GOT3 (cell line): ENCODE measurements at regions not wholly inside any gene's neighbourhood (a gene's known extent, or its start where the extent isn't known, plus 50 kb on each side); places are given as distances from the start of the nearest gene placed in this dataset.
"Not testable (repeated sequence)": the region's sequence is repeated elsewhere in the genome, so short reads cannot be mapped to it uniquely, and the experiment has no call there.

ENCODE experiments used
- DNase-seq: peaks from one replicate; lab custom pipeline; 2025; ENCODE audit warnings: mixed read lengths; lab: John Stamatoyannopoulos, UW

DNA sequence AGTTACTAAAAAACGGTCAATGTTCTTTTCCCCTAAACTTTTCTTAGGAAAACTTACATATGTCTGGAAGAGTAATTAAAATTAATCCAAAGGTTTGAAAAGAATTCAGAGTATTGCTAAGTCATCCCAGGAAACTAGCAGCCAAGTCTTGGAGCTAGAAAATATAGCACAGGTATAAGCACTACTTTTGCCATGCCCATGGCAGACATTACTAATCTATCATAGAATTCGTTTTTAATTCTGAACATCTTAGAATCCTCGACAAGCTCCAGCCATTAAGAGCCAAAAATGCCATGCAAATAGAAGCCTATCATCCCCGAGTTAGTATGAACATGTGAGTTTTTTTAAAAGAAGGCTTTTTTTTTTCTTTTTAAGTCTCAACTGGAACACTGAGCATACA is 395.0 kb downstream of the ZEB2 start:
- no peak for DNase-seq

DNA sequence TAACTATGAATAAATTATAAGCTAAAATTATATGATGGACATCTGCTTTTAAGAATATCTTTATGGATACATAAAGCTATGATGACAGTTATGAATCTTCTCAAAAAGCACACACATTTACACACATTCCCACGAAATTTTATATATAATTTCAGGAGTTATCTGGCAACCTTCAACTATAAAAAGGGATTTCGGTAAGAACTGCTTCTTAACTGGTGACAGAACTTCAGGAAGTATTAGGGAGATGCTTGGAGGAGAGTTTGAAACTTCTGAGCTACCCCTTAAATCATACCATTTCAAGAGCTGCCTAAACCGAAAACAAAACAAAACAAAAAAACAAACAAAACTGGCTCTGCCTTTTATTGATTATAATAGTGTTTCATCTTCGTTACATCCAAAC is 399.4 kb downstream of the ZEB2 start:
- DNase-seq: no peak

DNA sequence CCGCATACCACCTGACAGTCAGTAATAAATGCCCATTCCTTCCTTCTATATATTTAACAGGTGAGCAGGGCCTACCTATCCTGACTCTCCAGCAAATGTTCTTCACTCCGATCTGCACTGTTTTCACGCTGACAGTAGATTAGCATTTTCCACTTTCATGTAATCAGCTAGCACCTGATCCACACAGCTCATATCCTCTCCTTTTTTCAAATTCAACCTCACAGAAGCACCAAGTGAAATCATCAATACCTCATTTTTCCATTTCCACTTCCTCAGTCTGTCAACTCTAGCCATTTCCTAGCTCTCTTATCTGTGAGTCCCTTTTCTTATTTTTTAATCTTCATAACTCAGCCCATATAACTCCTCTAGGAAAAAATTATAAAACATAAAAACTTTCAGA is 402.8 kb downstream of the ZEB2 start:
- no peak for DNase-seq

DNA sequence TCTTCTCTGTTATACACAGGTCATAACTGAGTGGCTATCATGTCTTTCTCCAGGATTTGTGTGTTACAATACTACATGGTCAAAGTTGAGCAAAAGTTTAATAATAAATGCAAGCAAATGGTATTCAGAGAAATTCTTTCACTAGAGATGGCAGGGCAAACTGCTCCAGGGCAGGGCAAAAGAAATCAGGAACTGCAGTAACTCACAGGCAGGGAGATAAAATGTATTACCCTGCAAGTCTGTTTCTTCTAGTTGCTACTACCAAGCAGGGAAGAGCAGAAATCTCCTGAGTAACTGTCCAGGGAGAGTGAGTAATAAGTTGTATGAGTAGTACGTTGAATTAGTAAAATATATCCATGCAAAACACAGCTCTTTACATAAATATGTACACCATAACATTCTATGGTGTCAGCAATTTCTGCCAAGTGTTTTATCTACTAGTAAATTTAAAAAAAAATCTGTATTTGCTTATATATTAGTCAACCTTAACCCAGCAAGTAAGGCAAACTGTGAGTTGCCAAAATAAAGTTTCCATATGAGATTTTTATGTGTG is 404.1 kb downstream of the ZEB2 start:
- DNase-seq: no peak

DNA sequence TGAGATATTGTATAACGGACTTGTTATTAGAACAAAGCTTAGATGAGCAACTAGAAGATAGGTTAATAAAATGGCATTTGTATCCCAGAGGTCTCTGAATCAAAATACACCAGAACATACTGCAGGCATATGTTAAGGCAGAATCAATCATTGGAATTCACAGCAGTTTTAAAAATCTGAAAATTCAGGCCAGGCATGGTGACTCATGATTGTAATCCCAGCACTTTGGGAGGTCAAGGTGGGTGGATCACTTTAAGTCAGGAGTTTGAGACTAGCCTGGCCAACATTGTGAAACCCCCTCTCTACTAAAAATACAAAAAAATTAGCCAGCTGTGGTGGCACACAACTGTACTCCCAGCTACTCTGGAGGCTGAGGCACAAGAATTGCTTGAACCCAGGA is 405.2 kb downstream of the ZEB2 start:
- DNase-seq: no peak

DNA sequence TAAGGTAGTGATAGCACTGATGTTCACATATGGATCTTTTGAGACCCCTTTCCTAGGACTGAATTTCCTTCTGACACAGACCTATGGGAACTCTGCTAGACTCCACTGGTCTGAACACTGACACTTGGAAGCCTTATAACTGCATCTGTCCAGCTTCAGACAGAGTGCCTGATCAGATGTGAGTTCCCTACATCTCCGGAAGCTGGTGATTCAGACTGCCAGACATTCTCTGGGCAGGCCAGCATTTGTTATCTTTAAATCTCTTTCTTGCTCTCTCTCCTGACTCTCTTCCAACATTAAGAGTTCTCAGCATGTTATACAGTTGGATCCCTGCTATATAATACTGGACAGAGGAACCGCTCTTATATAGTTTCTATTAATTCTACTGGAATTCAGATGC is 408.5 kb downstream of the ZEB2 start:
- no peak for DNase-seq

DNA sequence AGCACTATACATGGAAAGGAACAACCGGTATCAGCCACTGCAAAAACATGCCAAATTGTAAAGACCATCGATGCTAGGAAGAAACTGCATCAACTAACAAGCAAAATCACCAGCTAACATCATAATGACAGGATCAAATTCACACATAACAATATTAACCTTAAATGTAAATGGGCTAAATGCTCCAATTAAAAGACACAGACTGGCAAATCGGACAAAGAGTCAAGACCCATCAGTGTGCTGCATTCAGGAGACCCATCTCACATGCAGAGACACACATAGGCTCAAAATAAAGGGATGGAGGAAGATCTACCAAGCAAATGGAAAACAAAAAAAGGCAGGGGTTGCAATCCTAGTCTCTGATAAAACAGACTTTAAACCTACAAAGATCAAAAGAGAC is 413.8 kb downstream of the ZEB2 start:
- DNase-seq: not testable (repeated sequence)

DNA sequence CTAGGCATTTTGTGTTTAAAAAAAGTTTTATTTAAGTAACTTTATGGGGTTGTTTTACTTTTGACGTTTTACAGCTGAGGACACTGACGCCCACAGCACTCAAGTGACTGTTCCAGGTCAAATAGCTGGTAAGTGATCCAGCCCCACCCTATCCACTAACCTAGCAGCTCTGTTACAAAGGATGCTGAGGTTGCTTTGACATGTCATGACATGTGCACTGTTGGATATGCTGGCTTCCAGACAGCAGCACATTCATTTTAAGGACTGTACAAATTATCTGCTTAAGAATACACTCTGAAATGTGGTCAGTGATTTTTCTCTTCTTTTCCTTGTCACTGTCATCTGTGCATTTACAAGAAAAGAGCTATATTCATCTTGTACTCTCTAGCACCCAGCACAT is 417.5 kb downstream of the ZEB2 start:
- DNase-seq: no peak

DNA sequence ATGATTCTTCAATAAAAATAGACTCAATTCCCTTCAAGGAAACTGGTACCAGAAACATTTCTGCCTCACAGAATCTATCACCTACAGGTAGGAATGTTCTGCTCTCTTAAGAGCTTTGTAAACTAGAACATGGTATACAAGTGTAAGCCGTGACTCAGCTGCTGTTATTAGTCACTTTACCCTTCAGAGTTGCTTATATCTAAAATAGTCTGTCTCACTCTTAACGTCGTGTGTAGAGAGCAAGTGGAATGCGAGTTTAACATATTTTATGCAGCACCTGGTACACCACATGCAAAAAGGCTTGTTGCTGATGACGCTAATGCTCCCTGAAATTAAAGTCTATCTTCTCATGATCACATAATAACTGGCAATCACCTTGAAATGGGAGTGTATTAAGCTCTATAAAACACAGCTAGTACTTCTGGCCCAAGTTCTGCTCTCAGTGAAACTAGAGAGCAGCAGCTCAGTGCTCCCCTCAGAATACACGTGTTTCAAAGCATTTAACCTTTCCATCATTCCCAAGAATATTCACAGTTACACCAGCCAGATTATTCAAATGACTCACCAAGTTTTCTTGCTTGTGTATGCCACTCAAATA is 420.0 kb downstream of the ZEB2 start:
- no peak for DNase-seq

DNA sequence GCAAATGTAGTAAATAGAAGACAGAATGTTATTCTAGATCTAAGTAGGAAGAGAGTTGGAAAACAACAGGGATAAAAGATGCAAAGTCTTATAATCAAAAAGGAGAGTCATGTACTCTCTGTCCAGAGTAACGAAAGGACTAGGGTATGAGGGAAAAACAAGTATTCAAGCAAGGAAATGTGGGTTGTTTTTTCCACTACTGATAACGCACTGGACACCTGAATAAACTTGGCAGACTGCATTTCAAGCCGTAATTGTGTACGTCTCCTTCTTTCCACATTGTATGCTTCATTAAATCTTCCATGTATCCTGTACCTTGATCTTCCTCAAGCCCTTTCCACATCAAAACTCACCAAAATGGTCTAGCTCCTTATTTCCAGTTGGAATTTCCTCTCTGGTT is 420.6 kb downstream of the ZEB2 start:
- no peak for DNase-seq

DNA sequence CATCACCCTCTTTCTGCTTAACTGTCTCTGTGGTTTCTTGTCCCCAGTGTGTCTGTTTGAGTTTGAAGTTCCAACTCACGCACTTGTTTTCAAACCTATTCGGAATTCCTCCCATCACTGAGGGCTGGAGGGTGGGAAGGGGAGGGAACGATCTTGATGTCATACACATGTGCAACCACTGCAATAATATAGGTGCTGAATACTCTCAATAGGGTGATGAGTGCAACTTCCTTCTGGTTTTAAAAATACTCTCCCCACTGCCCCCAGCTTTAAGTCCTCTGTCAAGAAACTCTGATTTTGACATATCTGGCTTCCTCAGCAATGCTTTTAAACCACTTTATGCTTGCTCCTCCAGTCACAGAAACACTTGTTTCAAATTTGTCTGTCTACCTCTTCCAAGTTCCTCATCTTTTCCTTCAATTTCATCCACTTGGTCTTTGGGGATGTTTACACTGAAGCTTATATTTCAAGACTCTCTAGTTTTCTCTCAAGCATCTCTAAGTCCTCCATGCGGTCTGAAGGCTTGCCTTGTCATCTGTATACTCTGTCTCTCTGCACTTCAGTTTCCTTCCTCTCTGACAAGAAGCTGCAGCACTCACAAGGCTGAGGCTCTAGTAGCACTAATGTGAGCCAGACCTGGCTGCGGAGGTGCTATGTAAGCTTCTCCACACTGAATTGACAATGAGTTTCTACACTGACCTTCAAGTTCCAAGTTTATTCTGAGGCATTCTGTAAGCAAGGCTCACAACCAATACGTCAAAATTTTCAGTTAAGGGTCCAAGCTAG is 422.3 kb downstream of the ZEB2 start:
- no peak for DNase-seq

DNA sequence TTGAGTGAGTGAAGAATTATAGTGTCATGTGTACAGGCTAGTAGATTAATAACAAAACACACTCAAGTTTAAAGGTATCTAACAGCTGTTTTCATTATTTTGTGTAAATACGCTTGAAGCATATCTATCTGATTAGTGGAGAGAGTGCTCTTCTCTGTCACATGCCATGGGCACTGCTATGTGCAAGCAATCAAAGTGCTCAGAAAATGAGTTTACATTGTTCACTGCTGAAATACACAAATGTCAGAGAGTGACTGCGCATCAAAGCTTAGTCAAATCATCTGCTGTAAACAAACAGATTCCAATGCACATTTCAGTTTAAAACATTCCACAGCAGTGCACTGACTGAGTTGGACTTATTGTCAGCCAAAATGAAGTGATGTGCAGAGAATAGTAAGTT is 423.4 kb downstream of the ZEB2 start:
- DNase-seq: no peak

DNA sequence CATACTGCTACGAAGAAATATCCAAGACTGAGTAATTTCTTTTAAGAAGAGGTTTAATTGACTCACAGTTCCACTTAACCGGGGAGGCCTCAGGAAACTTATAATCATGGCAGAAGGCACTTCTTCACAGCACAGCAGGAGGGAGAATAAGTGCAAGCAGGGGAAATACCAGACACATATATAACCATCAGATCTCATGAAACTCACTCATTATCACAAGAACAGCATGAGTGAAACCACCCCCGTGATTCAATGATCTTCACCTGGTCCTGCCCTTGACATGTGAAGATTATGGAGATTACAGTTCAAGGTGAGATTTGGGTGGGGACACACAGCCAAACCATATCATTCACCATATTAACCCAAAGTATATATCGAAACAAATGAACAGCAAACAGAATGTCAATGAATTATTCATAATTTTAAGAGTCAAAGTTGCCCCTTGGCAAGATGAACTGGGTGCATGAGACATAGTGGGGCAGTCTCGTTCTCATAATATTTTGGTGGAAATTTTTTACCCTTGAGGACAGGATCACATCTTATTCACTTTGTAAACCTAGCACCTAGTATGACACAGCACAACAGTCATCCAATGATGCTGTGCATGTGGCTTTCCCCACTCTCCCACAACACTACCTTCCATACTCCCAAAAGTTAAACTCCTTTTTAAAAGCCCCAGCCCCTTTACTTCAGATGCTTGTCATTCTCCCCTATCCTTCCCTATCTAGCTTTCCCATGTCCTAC is 425.3 kb downstream of the ZEB2 start:
- DNase-seq: no peak

DNA sequence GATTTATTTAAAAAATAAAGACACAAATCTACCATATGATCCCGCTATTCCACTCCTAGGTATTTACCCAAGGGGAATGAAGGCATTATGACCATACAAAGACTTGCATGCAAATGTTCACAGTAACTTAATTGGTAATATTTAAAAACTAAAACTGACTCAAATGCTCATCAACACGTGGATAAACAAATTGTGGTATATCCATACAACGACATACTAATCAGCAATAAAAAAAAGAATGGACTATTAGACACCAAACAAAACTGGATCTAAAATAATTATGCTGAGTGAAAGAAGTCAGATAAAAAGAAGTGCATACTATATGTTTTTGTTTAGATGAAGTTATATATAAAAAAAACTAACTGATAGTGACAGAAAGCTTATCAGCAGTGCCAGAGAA is 428.3 kb downstream of the ZEB2 start:
- no peak for DNase-seq

DNA sequence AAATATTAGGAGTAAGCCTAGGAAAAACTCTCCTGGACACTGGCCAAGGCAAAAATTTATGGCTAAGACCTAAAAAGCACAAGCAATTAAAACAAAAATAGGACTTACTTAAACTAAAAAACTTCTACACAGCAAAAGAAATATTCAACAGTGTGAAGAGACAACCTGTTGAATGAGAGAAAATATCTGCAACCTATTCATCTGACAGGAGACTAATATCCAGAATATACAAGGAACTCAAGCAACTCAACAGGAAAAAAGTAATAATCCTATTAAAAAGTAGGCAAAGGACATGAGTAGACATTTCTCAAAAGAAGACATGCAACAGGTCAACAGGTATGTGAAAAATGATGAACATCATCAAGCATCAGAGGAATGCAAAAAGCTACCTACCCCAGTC is 431.1 kb downstream of the ZEB2 start:
- no peak for DNase-seq

DNA sequence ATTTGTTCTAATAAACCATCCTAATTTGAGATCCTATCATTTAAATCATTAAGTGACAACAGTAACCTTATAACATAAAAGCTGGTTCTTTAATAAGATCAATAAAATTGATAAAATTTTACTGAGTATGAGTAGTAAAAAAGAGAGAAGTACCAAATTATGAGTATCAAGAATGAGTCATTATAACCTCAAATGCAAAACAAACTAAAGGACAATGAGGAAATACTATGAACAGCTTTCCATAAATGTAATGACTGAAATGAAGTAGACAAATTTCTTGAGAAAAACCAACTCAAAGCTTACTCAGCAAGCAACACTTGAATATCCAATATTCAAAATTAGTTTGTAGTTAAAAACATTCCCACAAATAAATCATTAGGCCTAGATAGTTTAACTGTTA is 433.0 kb downstream of the ZEB2 start:
- DNase-seq: no peak

DNA sequence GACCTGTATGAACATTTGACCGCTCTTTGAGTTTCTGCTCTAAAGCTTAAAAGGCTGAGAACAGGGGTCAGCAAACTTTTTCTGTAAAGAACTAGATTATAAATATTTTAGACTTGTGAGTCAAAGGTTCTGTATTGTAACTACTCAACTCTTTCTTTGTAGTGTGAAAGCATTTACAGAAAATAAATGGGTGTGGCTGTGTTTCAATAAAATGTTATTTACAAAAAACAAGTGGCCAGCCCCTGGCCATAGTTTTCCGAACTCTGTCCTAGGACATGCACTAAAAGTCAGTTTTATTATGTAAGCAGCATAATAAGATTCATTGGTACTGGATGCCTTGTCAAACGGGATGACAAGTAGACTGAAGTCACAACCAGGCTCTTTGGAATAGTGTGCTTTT is 434.9 kb downstream of the ZEB2 start:
- no peak for DNase-seq

DNA sequence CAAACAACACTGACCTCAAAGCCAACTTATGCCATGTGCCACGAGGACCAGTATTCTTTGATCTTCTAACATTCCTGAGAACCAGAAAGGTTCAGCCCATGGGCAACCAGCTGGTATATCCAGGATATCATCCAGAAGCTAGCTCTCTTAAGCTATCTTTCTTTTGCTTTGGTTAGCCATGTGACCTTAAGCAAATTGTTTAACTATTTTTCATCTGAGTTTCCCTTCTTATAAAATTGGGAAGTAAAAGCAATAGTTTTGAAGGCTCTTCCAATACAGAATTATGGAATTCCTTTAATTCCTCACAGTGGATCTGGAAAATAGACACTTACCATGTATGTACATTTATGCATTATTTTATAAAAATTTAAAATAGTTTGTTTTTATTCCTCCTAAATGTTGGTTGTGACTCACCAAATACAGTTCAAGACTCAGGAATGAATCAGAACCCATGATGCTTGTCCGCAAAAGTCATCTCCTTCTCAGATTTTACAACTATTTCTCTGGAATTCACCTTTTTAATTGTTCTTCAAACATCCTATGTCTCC is 435.7 kb downstream of the ZEB2 start:
- no peak for DNase-seq

DNA sequence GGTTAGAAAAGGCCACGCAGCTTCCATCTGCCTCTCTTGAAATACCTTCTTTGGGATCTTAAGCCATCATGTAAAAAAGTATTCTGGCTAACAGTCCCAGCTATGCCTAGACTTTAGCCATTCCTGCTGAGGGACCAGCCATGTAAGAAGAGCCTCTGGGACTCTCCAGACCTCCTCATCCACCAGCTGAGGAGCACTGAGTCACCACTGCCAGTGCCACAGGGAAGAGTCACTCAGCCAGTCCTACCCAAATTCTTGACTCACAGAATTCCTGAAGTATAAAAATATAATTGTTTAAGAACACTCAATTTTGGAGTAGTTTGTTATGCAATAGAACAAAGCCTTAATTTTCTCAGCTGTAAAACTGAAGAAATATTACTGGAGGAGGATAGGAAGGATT is 436.7 kb downstream of the ZEB2 start:
- no peak for DNase-seq

DNA sequence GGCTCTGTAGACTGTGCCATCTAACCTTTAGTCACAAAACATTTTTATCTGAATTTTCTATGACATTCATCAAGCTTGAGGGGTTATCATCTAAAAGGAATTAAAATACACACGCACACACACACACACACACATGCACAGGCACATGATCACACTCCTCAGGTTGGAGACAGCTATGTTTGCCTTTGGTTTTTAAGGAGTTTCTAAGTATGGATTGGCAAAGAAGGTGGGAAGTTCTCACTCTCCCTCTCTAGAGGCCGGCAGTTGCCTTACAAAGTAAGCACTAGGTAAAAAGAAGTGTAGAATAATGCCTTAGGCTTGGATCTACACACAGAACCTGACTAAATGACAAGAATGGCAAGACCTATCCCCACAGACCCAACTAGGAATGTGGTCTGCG is 437.1 kb downstream of the ZEB2 start:
- no peak for DNase-seq

DNA sequence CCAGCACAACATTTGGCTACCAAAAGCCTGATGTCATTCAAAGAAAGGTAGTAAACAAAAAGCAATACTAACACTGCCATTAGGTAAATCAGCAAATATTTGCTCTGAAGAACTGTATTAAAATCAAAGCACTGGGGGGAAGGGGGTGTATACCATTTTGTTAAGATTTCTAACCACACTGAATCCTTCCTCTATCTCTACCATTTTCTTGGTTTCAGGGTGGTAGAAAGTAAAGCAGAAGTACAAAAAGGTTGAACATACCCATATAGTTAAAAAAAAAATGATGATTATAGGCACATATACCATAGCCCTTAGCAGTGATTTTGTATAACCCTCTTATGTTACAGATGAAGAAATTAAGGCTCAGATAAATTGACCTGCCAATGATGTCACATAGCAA is 437.6 kb downstream of the ZEB2 start:
- DNase-seq: no peak

DNA sequence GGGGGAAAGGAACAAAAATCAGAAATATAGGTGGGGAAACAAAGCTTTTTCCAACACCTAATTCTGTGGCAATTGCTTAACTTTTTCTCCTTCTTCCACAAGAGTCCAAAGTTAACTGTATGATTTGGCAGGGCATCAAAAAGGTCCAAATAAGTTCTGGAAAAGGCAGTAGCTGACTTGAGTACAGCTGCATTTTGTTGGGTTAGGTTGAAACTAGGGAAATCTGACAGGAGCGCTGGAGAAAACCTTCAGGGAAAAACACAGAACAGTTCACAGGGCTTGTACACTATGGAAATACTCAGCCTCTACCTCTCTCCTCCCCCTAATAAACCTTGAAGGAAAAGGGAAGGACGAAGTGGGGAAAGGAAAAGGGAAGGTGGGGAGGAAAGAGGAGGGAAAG is 438.6 kb downstream of the ZEB2 start:
- no peak for DNase-seq

DNA sequence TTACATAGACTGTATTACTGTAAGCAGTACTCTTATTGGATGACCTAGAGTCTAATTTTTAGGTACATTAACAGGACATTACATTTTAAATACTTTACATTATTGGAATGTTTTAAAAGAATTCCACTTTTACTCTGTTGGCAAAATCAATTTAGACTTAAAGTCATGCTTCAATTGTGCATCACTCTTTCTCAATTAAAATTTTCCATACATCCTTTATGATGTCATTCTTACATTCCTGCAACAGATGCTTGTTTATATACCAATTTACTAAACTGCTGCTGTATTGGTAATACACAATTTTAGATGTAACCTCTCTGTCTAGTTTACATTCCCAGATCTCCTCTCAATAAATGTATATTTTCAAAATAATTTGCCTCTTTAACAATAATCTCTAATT is 440.1 kb downstream of the ZEB2 start:
- DNase-seq: no peak
